ENCODE measurements at regions not wholly inside any gene's neighbourhood (a gene's known extent, or its start where the extent isn't known, plus 50 kb on each side); places are given as distances from the start of the nearest gene placed in this dataset.

DNA sequence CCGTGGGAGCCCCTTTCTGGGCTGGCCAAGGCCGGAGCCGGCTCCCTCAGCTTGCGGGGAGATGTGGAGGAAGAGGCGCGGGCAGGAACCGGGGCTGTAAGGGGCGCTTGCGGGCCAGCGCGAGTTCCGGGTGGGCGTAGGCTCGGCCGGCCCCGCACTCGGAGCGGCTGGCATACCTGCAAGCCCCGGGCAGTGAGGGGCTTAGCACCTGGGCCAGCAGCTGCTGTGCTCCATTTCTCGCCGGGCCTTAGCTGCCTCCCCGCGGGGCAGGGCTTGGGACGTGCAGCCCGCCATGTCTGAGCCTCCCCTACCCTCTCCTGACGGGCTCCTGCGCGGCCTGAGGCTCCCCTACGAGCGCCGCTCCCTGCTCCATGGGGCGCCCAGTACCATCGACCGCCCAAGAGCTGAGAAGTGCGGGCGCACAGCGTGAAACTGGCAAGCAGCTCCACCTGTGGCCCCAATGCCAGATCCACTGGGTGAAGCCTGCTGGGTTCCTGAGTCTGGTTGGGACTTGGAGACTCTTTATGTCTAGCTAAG is 82.8 kb upstream of the E2F3 start:
- POLR2A ChIA-PET = no interaction called here
- CTCF ChIA-PET = no interaction called here

GRCh38 chr6:20319520-20320357 is 81.9 kb upstream of the E2F3 start:
- DNase-seq (ENCODE audit: low read depth) = no peak
- Histone ChIP-seq H3K27me3 (ENCODE audit: control insufficient read depth, insufficient read depth, low read length) (no peaks in the 10 kb centered on the region), H3K4me3 (ENCODE audit: low read depth, low read length) (no peak overlapping the region), H3K36me3 (ENCODE audit: control insufficient read depth, insufficient read depth, low read length) (no peaks in the 10 kb centered on the region)
- no peak for TF ChIP-seq CTCF (IDR thresholded peaks at IDR 0.05; ENCODE audit: insufficient read depth, low read depth, low read length)
- POLR2A ChIA-PET = no interaction called here
- CTCF ChIA-PET = interaction anchor here (0.8 kb wide), 1 partner anchor 208 kb away, joined by 3 read pairs; no protein-coding TSS in a partner anchor

More for the DNA sequence above, 82.8 kb upstream of the E2F3 start:
- H3K4me3 ChIP-seq (ENCODE audit: low read depth, low read length) = no peak overlapping the region
- DNase-seq (ENCODE audit: low read depth) = no peak
- H3K36me3 ChIP-seq (ENCODE audit: control insufficient read depth, insufficient read depth, low read length) = no peaks in the 10 kb centered on the region
- no peak for TF ChIP-seq CTCF (IDR thresholded peaks at IDR 0.05; ENCODE audit: insufficient read depth, low read depth, low read length)
- no peaks in the 10 kb centered on the region for H3K27me3 ChIP-seq (ENCODE audit: control insufficient read depth, insufficient read depth, low read length)

- no peak for TF ChIP-seq CTCF (IDR thresholded peaks at IDR 0.05; ENCODE audit: insufficient read depth, low read depth, low read length)
- no peak for DNase-seq (ENCODE audit: low read depth)
- ChIA-PET POLR2A (no interaction called here), CTCF (interaction anchor here (0.7 kb wide), 1 partner anchor 12 kb away, joined by 4 read pairs; no protein-coding TSS in a partner anchor)
- Histone ChIP-seq H3K36me3 (ENCODE audit: control insufficient read depth, insufficient read depth, low read length) (no peaks in the 10 kb centered on the region), H3K4me3 (ENCODE audit: low read depth, low read length) (no peak overlapping the region), H3K27me3 (ENCODE audit: control insufficient read depth, insufficient read depth, low read length) (no peaks in the 10 kb centered on the region)
Observed at GRCh38 chr6:20325641-20326421, 75.8 kb upstream of the E2F3 start.

GRCh38 chr6:20326422-20326728 is 75.3 kb upstream of the E2F3 start:
- H3K4me3 ChIP-seq (ENCODE audit: low read depth, low read length) = no peak overlapping the region
- ChIA-PET POLR2A (no interaction called here), CTCF (interaction anchor here (0.7 kb wide), 1 partner anchor 12 kb away, joined by 4 read pairs; no protein-coding TSS in a partner anchor)
- no peak for DNase-seq (ENCODE audit: low read depth)
- no peaks in the 10 kb centered on the region for H3K36me3 ChIP-seq (ENCODE audit: control insufficient read depth, insufficient read depth, low read length)
- no peaks in the 10 kb centered on the region for H3K27me3 ChIP-seq (ENCODE audit: control insufficient read depth, insufficient read depth, low read length)
- no peak for TF ChIP-seq CTCF (IDR thresholded peaks at IDR 0.05; ENCODE audit: insufficient read depth, low read depth, low read length)

- TF ChIP-seq CTCF (IDR thresholded peaks at IDR 0.05; ENCODE audit: insufficient read depth, low read depth, low read length) = no peak
- Histone ChIP-seq H3K4me3 (ENCODE audit: low read depth, low read length) (no peak overlapping the region), H3K36me3 (ENCODE audit: control insufficient read depth, insufficient read depth, low read length) (no peaks in the 10 kb centered on the region), H3K27me3 (ENCODE audit: control insufficient read depth, insufficient read depth, low read length) (no peaks in the 10 kb centered on the region)
- no peak for DNase-seq (ENCODE audit: low read depth)
- CTCF ChIA-PET = no interaction called here
- POLR2A ChIA-PET = no interaction called here
Observed at GRCh38 chr6:20327141-20327540, 74.5 kb upstream of the E2F3 start.
